Trophoblast cell (in vitro differentiated cells and primary cell): ENCODE measurements at regions not wholly inside any gene's neighbourhood (a gene's known extent, or its start where the extent isn't known, plus 50 kb on each side); places are given as distances from the start of the nearest gene placed in this dataset.

ENCODE experiments used
- DNase-seq, 2 donors: peaks; one replicate each; pipeline ENCODE4 v3.0.0-alpha.2; 2016
- H2AFZ ChIP-seq: 2 replicates; pipeline ENCODE4 v1.6.1; 2013; ENCODE audit warnings: low read length, moderate library complexity, mild to moderate bottlenecking; ENCODE audit not compliant: insufficient read depth, poor library complexity
- H2AK5ac ChIP-seq: 2 replicates; pipeline ENCODE4 v1.6.1; 2013; ENCODE audit warnings: mild to moderate bottlenecking, low read length
- H2BK120ac ChIP-seq: 2 replicates; pipeline ENCODE4 v1.6.1; 2013; ENCODE audit warnings: low read length, mild to moderate bottlenecking, moderate library complexity; ENCODE audit not compliant: insufficient read depth, poor library complexity
- H2BK12ac ChIP-seq: 2 replicates; pipeline ENCODE4 v1.6.1; 2013; ENCODE audit warnings: mild to moderate bottlenecking, low read length, moderate library complexity
- H2BK5ac ChIP-seq: 2 replicates; pipeline ENCODE4 v1.6.1; 2013; ENCODE audit warnings: low read length, low read depth, moderate library complexity, mild to moderate bottlenecking; ENCODE audit not compliant: poor library complexity
- H3K14ac ChIP-seq: 2 replicates; pipeline ENCODE4 v1.6.1; 2013; ENCODE audit warnings: mild to moderate bottlenecking, low read length
- H3K18ac ChIP-seq: 2 replicates; pipeline ENCODE4 v1.6.1; 2013; ENCODE audit warnings: mild to moderate bottlenecking, low read length
- H3K23ac ChIP-seq: 2 replicates; pipeline ENCODE4 v1.6.1; 2013; ENCODE audit warnings: low read length
- H3K27ac ChIP-seq: 2 replicates; pipeline ENCODE4 v1.5.1; 2013; ENCODE audit warnings: low read depth, mild to moderate bottlenecking, inconsistent platforms, low read length, moderate library complexity
- H3K27me3 ChIP-seq: 2 replicates; pipeline ENCODE4 v1.6.1; 2013; ENCODE audit warnings: inconsistent platforms, mild to moderate bottlenecking, low read length, moderate library complexity; ENCODE audit not compliant: insufficient read depth
- H3K36me3 ChIP-seq, 2 experiments: 1 replicate in 1 of 2; 2 replicates in 1 of 2; pipeline ENCODE4 v1.6.1; 2013; ENCODE audit warnings: low read length in 2 of 2, mild to moderate bottlenecking in 2 of 2, moderate library complexity in 1 of 2; ENCODE audit not compliant: insufficient read depth in 2 of 2, control insufficient read depth in 1 of 2
- H3K4ac ChIP-seq: 2 replicates; pipeline ENCODE4 v1.6.1; 2013; ENCODE audit warnings: low read depth, mild to moderate bottlenecking, low read length, moderate library complexity
- H3K4me1 ChIP-seq, 2 experiments: 1 replicate in 1 of 2; 2 replicates in 1 of 2; pipeline ENCODE4 v1.6.1; 2013; ENCODE audit warnings: low read length in 2 of 2, mild to moderate bottlenecking in 2 of 2, moderate library complexity in 1 of 2; ENCODE audit not compliant: insufficient read depth in 2 of 2, control insufficient read depth in 1 of 2
- H3K4me2 ChIP-seq: 2 replicates; pipeline ENCODE4 v1.6.1; 2013; ENCODE audit warnings: inconsistent platforms, mild to moderate bottlenecking, low read length, moderate library complexity
- H3K4me3 ChIP-seq: 2 replicates; pipeline ENCODE4 v1.5.1; 2013; ENCODE audit warnings: mild to moderate bottlenecking, low read depth, low read length, inconsistent platforms
- H3K79me1 ChIP-seq: one replicate; pipeline ENCODE4 v1.6.1; 2013; ENCODE audit warnings: low read length
- H3K79me2 ChIP-seq: 2 replicates; pipeline ENCODE4 v1.6.1; 2013; ENCODE audit warnings: low read length, mild to moderate bottlenecking; ENCODE audit not compliant: control insufficient read depth, insufficient read depth, poor library complexity
- H3K9ac ChIP-seq: 2 replicates; pipeline ENCODE4 v1.6.1; 2013; ENCODE audit warnings: mild to moderate bottlenecking, low read length
- H3K9me3 ChIP-seq: 2 replicates; pipeline ENCODE4 v1.6.1; 2013; ENCODE audit warnings: low read depth, mild to moderate bottlenecking, control low read depth, inconsistent platforms, low read length; ENCODE audit not compliant: insufficient read depth
- H4K12ac ChIP-seq: 2 replicates; pipeline ENCODE4 v1.6.1; 2013; ENCODE audit warnings: low read depth, mild to moderate bottlenecking, low read length, moderate library complexity
- H4K8ac ChIP-seq: 2 replicates; pipeline ENCODE4 v1.6.1; 2013; ENCODE audit warnings: low read depth, mild to moderate bottlenecking, low read length, moderate library complexity
- H4K91ac ChIP-seq: one replicate; pipeline ENCODE4 v1.6.1; 2013; ENCODE audit warnings: low read depth, mild to moderate bottlenecking, low read length, moderate library complexity
- WGBS: extraction: QIAGEN DNeasy Blood & Tissue Kit; methylation state at CpG from one replicate; pipeline ENCODE4 v1.1.7; 2013; ENCODE audit warnings: missing lambda C conversion rate; ENCODE audit not compliant: insufficient read length, insufficient coverage; ENCODE audit errors: extremely low coverage; 5-methylcytosine and 5-hydroxymethylcytosine counted together

- Histone ChIP-seq H3K27me3 (no peaks in the 10 kb centered on the region), H4K8ac (no peak overlapping the region), H4K12ac (no peak overlapping the region), H2BK120ac (no peak overlapping the region), H3K79me2 (no peaks in the 10 kb centered on the region), H3K27ac (no peak overlapping the region), H3K4me3 (no peak overlapping the region), H3K4ac (no peak overlapping the region), H2AFZ (no peak overlapping the region), H3K36me3 (peaks cover 0 to 1% of the 10 kb centered on the region in 2 experiments), H3K4me2 (no peak overlapping the region), H3K9ac (no peak overlapping the region), H3K4me1 (no peaks in the 10 kb centered on the region), H2BK12ac (no peak overlapping the region), H3K14ac (no peak overlapping the region), H3K9me3 (peaks cover 3% of the 10 kb centered on the region), H3K18ac (no peak overlapping the region), H3K79me1 (no peaks in the 10 kb centered on the region), H2BK5ac (no peak overlapping the region), H2AK5ac (no peak overlapping the region), H4K91ac (no peak overlapping the region), H3K23ac (no peak overlapping the region)
- DNase-seq, result no peak
- no CpG with 5 or more reads among the region's 1 CpG for WGBS
Observed at GRCh38 chr7:149379625-149380024, 81.2 kb downstream of the ZNF777 start.

- H3K4me1 ChIP-seq, result no peaks in the 10 kb centered on the region
- H3K27ac ChIP-seq, result no peak overlapping the region
- no peak overlapping the region for H3K18ac ChIP-seq
- DNase-seq, result peak in 1 of 2 donors; percentile 34
- H2AK5ac ChIP-seq, result no peak overlapping the region
- no peak overlapping the region for H3K9ac ChIP-seq
- no peak overlapping the region for H4K8ac ChIP-seq
- H2BK12ac ChIP-seq, result no peak overlapping the region
- no peak overlapping the region for H3K4me2 ChIP-seq
- H2BK5ac ChIP-seq, result no peak overlapping the region
- H3K27me3 ChIP-seq, result no peaks in the 10 kb centered on the region
- H3K23ac ChIP-seq, result no peak overlapping the region
- H3K4me3 ChIP-seq, result no peak overlapping the region
- peaks cover 0 to 1% of the 10 kb centered on the region in 2 experiments for H3K36me3 ChIP-seq
- H3K4ac ChIP-seq, result no peak overlapping the region
- H3K79me2 ChIP-seq, result no peaks in the 10 kb centered on the region
- no peaks in the 10 kb centered on the region for H3K79me1 ChIP-seq
- H4K91ac ChIP-seq, result no peak overlapping the region
- peaks cover 3% of the 10 kb centered on the region for H3K9me3 ChIP-seq
- no peak overlapping the region for H2BK120ac ChIP-seq
- no peak overlapping the region for H3K14ac ChIP-seq
- no peak overlapping the region for H2AFZ ChIP-seq
- no peak overlapping the region for H4K12ac ChIP-seq
- WGBS, result 100% methylated on average over 1 of the region's 2 CpGs
Observed at GRCh38 chr7:149381245-149381644, 79.6 kb downstream of the ZNF777 start.
